ENCODE measurements at regions not wholly inside any gene's neighbourhood (a gene's known extent, or its start where the extent isn't known, plus 50 kb on each side); places are given as distances from the start of the nearest gene placed in this dataset.
"Not testable (repeated sequence)": the region's sequence is repeated elsewhere in the genome, so short reads cannot be mapped to it uniquely, and the experiment has no call there.

- H3K4me1 ChIP-seq = peaks cover 3 to 79% (median 34%) of the 10 kb centered on the region in 12 donors
- no peak for DNase-seq
- intact Hi-C loops (cut with DNase I) = no loop called here
- no peaks in the 10 kb centered on the region for H3K9me3 ChIP-seq
- H3K4me3 ChIP-seq = no peak overlapping the region
- WGBS, 4 donors = 22 to 31% (median 24%) methylated on average over 3 of the region's 3 CpGs
- peak overlapping the region; percentile 8 to 88 (median 59) for H3K27ac ChIP-seq
- no peaks in the 10 kb centered on the region for H3K27me3 ChIP-seq
- TF ChIP-seq CTCF (IDR thresholded peaks at IDR 0.05) (no peak), POLR2A (IDR thresholded peaks at IDR 0.05) (no peak)
- peaks cover 0 to 44% (median 23%) of the 10 kb centered on the region in 9 donors for H3K36me3 ChIP-seq
- peak; percentile 71 to 91 (median 80) for ATAC-seq
These were observed 125.6 kb upstream of the DMRT1 start for GRCh38 chr9:715743-716400.

- Histone ChIP-seq H3K27me3 (no peaks in the 10 kb centered on the region), H3K9me3 (no peaks in the 10 kb centered on the region), H3K4me3 (no peak overlapping the region), H3K4me1 (peaks cover 3 to 83% (median 38%) of the 10 kb centered on the region in 12 donors), H3K27ac (peak overlapping the region in 3 of 12 donors; percentile 52 to 77 (median 76)), H3K36me3 (peaks cover 0 to 28% (median 7%) of the 10 kb centered on the region in 9 donors)
- intact Hi-C loops (cut with DNase I) = no loop called here
- no peak for ATAC-seq
- DNase-seq = no peak
- TF ChIP-seq CTCF (IDR thresholded peaks at IDR 0.05) = no peak
- TF ChIP-seq POLR2A (IDR thresholded peaks at IDR 0.05) = no peak
- 59 to 77% (median 67%) methylated on average over 5 of the region's 5 CpGs for WGBS, 4 donors
These were observed 123.8 kb upstream of the DMRT1 start for GRCh38 chr9:717722-718121.

- H3K36me3 ChIP-seq = peaks cover 0 to 14% (median 0%) of the 10 kb centered on the region in 9 donors
- 63 to 76% (median 70%) methylated on average over 5 of the region's 5 CpGs for WGBS, 4 donors
- H3K27ac ChIP-seq = peak overlapping the region in 3 of 12 donors; percentile 39 to 48 (median 46)
- no peaks in the 10 kb centered on the region for H3K9me3 ChIP-seq
- H3K27me3 ChIP-seq = no peaks in the 10 kb centered on the region
- TF ChIP-seq POLR2A (IDR thresholded peaks at IDR 0.05) = no peak
- no peak for TF ChIP-seq CTCF (IDR thresholded peaks at IDR 0.05)
- H3K4me3 ChIP-seq = peak overlapping the region in 1 of 12 donors; percentile 2
- ATAC-seq (peak in 1 of 4 donors; percentile 43), DNase-seq (no peak)
- intact Hi-C loops (cut with DNase I) = no loop called here
- peaks cover 0 to 72% (median 32%) of the 10 kb centered on the region in 12 donors for H3K4me1 ChIP-seq
These were observed 121.1 kb upstream of the DMRT1 start for GRCh38 chr9:720239-720881.

GRCh38 chr9:722388-722980 is 119.0 kb upstream of the DMRT1 start:
- intact Hi-C loops (cut with DNase I) = no loop called here
- ATAC-seq (no peak), DNase-seq (no peak)
- Histone ChIP-seq H3K4me3 (no peak overlapping the region), H3K4me1 (peaks cover 0 to 57% (median 18%) of the 10 kb centered on the region in 12 donors), H3K9me3 (no peaks in the 10 kb centered on the region), H3K27me3 (no peaks in the 10 kb centered on the region), H3K27ac (peak overlapping the region in 4 of 12 donors; percentile 9 to 65 (median 49)), H3K36me3 (peaks cover 0 to 14% (median 0%) of the 10 kb centered on the region in 9 donors)
- WGBS, 4 donors = 81 to 87% (median 84%) methylated on average over 7 of the region's 7 CpGs
- TF ChIP-seq POLR2A (IDR thresholded peaks at IDR 0.05) (no peak), CTCF (IDR thresholded peaks at IDR 0.05) (no peak)

- H3K4me1 ChIP-seq = peaks cover 0 to 50% (median 15%) of the 10 kb centered on the region in 12 donors
- DNase-seq; intact Hi-C loops (cut with DNase I); H3K4me3 ChIP-seq; H3K9me3 ChIP-seq; ATAC-seq; H3K27me3 ChIP-seq: not testable (repeated sequence)
- 89 to 94% (median 90%) methylated on average over 14 of the region's 14 CpGs for WGBS, 4 donors
- H3K27ac ChIP-seq = peak overlapping the region in 2 of 12 donors; percentile 22 to 43
- peaks cover 0 to 22% (median 0%) of the 10 kb centered on the region in 9 donors for H3K36me3 ChIP-seq
These were observed 117.0 kb upstream of the DMRT1 start for GRCh38 chr9:724461-724860.

All from heart left ventricle (tissue), 16 donors.